ENCODE measurements at regions not wholly inside any gene's neighbourhood (a gene's known extent, or its start where the extent isn't known, plus 50 kb on each side); places are given as distances from the start of the nearest gene placed in this dataset.

- Mint-ChIP-seq H3K4me1 (ENCODE audit: low read depth in 2 of 2) (no peaks in the 10 kb centered on the region), H3K36me3 (no peaks in the 10 kb centered on the region), H3K27ac (no peak overlapping the region), H3K27me3 (peaks cover under 1 to 7% of the 10 kb centered on the region in 2 donors), H3K4me3 (no peak overlapping the region), H3K9me3 (no peaks in the 10 kb centered on the region)
- DNase-seq (ENCODE audit: low spot score), result no peak
- ATAC-seq, result no peak
Observed at GRCh38 chr2:126808929-126809328, 89.8 kb upstream of the TEX51 start.

- Mint-ChIP-seq H3K9me3 (no peaks in the 10 kb centered on the region), H3K27me3 (peaks cover 5 to 11% of the 10 kb centered on the region in 2 donors), H3K4me3 (no peak overlapping the region), H3K36me3 (no peaks in the 10 kb centered on the region), H3K4me1 (ENCODE audit: low read depth in 2 of 2) (no peaks in the 10 kb centered on the region), H3K27ac (no peak overlapping the region)
- ATAC-seq (no peak), DNase-seq (ENCODE audit: low spot score) (no peak)
Observed at GRCh38 chr2:126809340-126809739, 89.3 kb upstream of the TEX51 start.

DNA sequence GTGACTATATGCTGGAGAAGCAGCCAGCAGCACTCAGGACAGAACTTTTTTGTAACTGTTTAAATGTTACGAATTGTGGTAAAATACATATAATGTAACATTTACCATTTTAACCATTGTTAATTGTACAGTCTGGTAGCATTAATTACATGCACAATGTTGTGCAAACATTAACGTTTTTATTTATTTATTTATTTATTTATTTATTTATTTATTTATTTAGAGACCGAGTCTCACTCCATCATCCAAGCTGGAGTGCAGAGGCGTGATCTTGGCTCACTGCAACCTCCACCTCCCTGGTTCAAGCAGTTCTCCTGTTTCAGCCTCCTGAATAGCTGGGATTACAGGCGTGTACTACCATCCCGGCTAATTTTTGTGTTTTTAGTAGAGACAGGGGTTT lies 88.7 kb upstream of the TEX51 start:
- Mint-ChIP-seq H3K36me3 (no peaks in the 10 kb centered on the region), H3K27me3 (peaks cover 11% of the 10 kb centered on the region in 2 donors), H3K9me3 (no peaks in the 10 kb centered on the region), H3K27ac (no peak overlapping the region), H3K4me3 (no peak overlapping the region), H3K4me1 (ENCODE audit: low read depth in 2 of 2) (no peaks in the 10 kb centered on the region)
- ATAC-seq (no peak), DNase-seq (ENCODE audit: low spot score) (no peak)

- no peak overlapping the region for H3K4me3 Mint-ChIP-seq
- H3K4me1 Mint-ChIP-seq (ENCODE audit: low read depth in 2 of 2), result no peaks in the 10 kb centered on the region
- no peak for ATAC-seq
- H3K9me3 Mint-ChIP-seq, result no peaks in the 10 kb centered on the region
- H3K36me3 Mint-ChIP-seq, result no peaks in the 10 kb centered on the region
- H3K27me3 Mint-ChIP-seq, result peaks cover 11 to 21% of the 10 kb centered on the region in 2 donors
- DNase-seq (ENCODE audit: low spot score), result no peak
- H3K27ac Mint-ChIP-seq, result no peak overlapping the region
Observed at GRCh38 chr2:126811101-126811500, 87.6 kb upstream of the TEX51 start.

- no peak overlapping the region for H3K27ac Mint-ChIP-seq
- no peak for ATAC-seq
- no peak for DNase-seq (ENCODE audit: low spot score)
- no peak overlapping the region for H3K4me3 Mint-ChIP-seq
- no peaks in the 10 kb centered on the region for H3K9me3 Mint-ChIP-seq
- H3K36me3 Mint-ChIP-seq, result peaks cover 13% of the 10 kb centered on the region
- H3K27me3 Mint-ChIP-seq, result peaks cover 28 to 66% of the 10 kb centered on the region in 2 donors
- no peaks in the 10 kb centered on the region for H3K4me1 Mint-ChIP-seq (ENCODE audit: low read depth in 2 of 2)
Observed at GRCh38 chr2:126817172-126817571, 81.5 kb upstream of the TEX51 start.

DNA sequence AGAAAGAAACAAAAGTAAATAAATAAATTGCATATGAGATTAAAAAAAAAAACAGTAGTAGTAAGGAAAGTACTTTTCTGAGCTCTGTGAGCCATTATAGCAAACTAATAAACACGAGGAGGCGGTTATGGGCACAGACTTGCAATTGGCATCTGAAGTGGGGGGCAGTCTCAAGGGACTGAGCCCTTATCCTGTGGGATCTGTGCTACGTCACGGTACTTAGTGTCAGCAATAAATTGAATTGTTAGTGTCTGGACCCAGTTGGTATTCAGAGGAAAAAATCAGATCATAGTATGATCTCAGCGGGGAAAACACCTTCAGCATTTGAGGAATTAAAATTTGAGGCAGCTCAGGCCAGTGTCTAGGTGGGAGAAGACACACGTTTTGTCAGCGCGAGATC lies 76.6 kb upstream of the TEX51 start:
- peaks cover 13% of the 10 kb centered on the region for H3K36me3 Mint-ChIP-seq
- no peaks in the 10 kb centered on the region for H3K9me3 Mint-ChIP-seq
- no peaks in the 10 kb centered on the region for H3K4me1 Mint-ChIP-seq (ENCODE audit: low read depth in 2 of 2)
- H3K27ac Mint-ChIP-seq, result no peak overlapping the region
- ATAC-seq (no peak), DNase-seq (ENCODE audit: low spot score) (no peak)
- peaks cover 25 to 42% of the 10 kb centered on the region in 2 donors for H3K27me3 Mint-ChIP-seq
- H3K4me3 Mint-ChIP-seq, result no peak overlapping the region

GRCh38 chr2:126822921-126823320 lies 75.8 kb upstream of the TEX51 start:
- Mint-ChIP-seq H3K4me1 (ENCODE audit: low read depth in 2 of 2) (no peaks in the 10 kb centered on the region), H3K4me3 (no peak overlapping the region), H3K27ac (no peak overlapping the region), H3K27me3 (peaks cover 17 to 34% of the 10 kb centered on the region in 2 donors), H3K9me3 (no peaks in the 10 kb centered on the region), H3K36me3 (peaks cover 5% of the 10 kb centered on the region)
- ATAC-seq (no peak), DNase-seq (ENCODE audit: low spot score) (no peak)

- no peak overlapping the region for H3K4me3 Mint-ChIP-seq
- H3K36me3 Mint-ChIP-seq, result peaks cover 5% of the 10 kb centered on the region
- H3K27ac Mint-ChIP-seq, result no peak overlapping the region
- ATAC-seq (no peak), DNase-seq (ENCODE audit: low spot score) (no peak)
- H3K4me1 Mint-ChIP-seq (ENCODE audit: low read depth in 2 of 2), result no peaks in the 10 kb centered on the region
- H3K9me3 Mint-ChIP-seq, result no peaks in the 10 kb centered on the region
- peaks cover 20 to 31% of the 10 kb centered on the region in 2 donors for H3K27me3 Mint-ChIP-seq
Observed at GRCh38 chr2:126823951-126824350, 74.7 kb upstream of the TEX51 start.

DNA sequence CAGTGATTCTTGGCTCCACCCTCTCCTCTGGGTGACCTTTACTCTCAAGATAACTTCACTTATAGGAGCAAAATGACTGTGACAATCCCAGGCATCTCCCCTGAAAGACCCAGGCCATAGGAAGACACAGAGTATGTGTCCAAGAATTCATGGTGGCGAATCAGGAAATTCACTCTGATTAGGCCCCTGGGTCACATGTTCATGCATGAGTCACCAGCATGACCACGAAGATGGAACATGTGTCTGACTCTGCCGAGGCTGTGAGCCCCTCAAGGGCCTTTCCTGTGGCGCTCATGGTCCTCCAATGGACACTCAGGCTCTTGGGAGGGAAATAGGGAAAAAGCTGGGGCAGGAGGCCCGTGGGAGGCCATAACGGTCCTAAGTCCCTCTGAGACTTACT lies 74.0 kb upstream of the TEX51 start:
- H3K4me1 Mint-ChIP-seq (ENCODE audit: low read depth in 2 of 2), result no peaks in the 10 kb centered on the region
- H3K9me3 Mint-ChIP-seq, result no peaks in the 10 kb centered on the region
- H3K27ac Mint-ChIP-seq, result no peak overlapping the region
- DNase-seq (ENCODE audit: low spot score), result no peak
- ATAC-seq, result no peak
- peaks cover 3% of the 10 kb centered on the region for H3K36me3 Mint-ChIP-seq
- peaks cover 22 to 30% of the 10 kb centered on the region in 2 donors for H3K27me3 Mint-ChIP-seq
- H3K4me3 Mint-ChIP-seq, result no peak overlapping the region

DNA sequence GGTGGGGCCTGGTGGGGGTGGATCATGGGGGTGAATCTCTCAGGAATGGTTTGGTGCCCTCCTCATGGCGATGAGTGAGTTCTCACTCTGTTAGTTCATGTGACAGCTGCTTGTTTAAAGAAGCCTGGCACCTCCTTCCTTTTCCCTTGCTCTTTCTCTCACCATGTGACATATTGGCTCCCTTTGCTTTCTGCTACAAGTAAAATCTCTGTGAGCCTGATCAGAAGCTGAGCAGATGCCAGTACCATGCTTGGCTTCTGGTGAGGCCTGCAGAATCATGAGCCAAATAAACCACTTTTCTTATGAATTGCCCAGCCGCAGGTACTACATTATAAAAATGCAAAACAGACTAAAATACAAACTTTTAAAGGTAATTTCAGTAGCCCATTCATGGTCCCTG lies 73.4 kb upstream of the TEX51 start:
- H3K9me3 Mint-ChIP-seq, result no peaks in the 10 kb centered on the region
- no peak overlapping the region for H3K27ac Mint-ChIP-seq
- no peaks in the 10 kb centered on the region for H3K36me3 Mint-ChIP-seq
- H3K4me3 Mint-ChIP-seq, result no peak overlapping the region
- DNase-seq (ENCODE audit: low spot score) (no peak), ATAC-seq (no peak)
- H3K27me3 Mint-ChIP-seq, result peaks cover 17 to 24% of the 10 kb centered on the region in 2 donors
- H3K4me1 Mint-ChIP-seq (ENCODE audit: low read depth in 2 of 2), result no peaks in the 10 kb centered on the region

GRCh38 chr2:126826491-126826890 lies 72.2 kb upstream of the TEX51 start:
- Mint-ChIP-seq H3K4me3 (no peak overlapping the region), H3K36me3 (no peaks in the 10 kb centered on the region), H3K27ac (no peak overlapping the region), H3K27me3 (peaks cover 9 to 13% of the 10 kb centered on the region in 2 donors), H3K4me1 (ENCODE audit: low read depth in 2 of 2) (no peaks in the 10 kb centered on the region), H3K9me3 (no peaks in the 10 kb centered on the region)
- DNase-seq (ENCODE audit: low spot score) (no peak), ATAC-seq (peak; percentile 28 to 34)

GRCh38 chr2:126827371-126827770 lies 71.3 kb upstream of the TEX51 start:
- Mint-ChIP-seq H3K27ac (no peak overlapping the region), H3K9me3 (no peaks in the 10 kb centered on the region), H3K27me3 (peaks cover 7 to 8% of the 10 kb centered on the region in 2 donors), H3K36me3 (no peaks in the 10 kb centered on the region), H3K4me1 (ENCODE audit: low read depth in 2 of 2) (no peaks in the 10 kb centered on the region), H3K4me3 (no peak overlapping the region)
- ATAC-seq, result no peak
- no peak for DNase-seq (ENCODE audit: low spot score)

GRCh38 chr2:126828051-126828450 lies 70.6 kb upstream of the TEX51 start:
- Mint-ChIP-seq H3K27ac (no peak overlapping the region), H3K4me1 (ENCODE audit: low read depth in 2 of 2) (no peaks in the 10 kb centered on the region), H3K36me3 (no peaks in the 10 kb centered on the region), H3K9me3 (no peaks in the 10 kb centered on the region), H3K27me3 (peaks cover 7 to 8% of the 10 kb centered on the region in 2 donors), H3K4me3 (no peak overlapping the region)
- no peak for DNase-seq (ENCODE audit: low spot score)
- no peak for ATAC-seq

- Mint-ChIP-seq H3K36me3 (no peaks in the 10 kb centered on the region), H3K4me1 (ENCODE audit: low read depth in 2 of 2) (no peaks in the 10 kb centered on the region), H3K27me3 (peaks cover 7 to 8% of the 10 kb centered on the region in 2 donors), H3K27ac (no peak overlapping the region), H3K9me3 (no peaks in the 10 kb centered on the region), H3K4me3 (no peak overlapping the region)
- DNase-seq (ENCODE audit: low spot score) (no peak), ATAC-seq (no peak)
Observed at GRCh38 chr2:126828491-126828890, 70.2 kb upstream of the TEX51 start.

DNA sequence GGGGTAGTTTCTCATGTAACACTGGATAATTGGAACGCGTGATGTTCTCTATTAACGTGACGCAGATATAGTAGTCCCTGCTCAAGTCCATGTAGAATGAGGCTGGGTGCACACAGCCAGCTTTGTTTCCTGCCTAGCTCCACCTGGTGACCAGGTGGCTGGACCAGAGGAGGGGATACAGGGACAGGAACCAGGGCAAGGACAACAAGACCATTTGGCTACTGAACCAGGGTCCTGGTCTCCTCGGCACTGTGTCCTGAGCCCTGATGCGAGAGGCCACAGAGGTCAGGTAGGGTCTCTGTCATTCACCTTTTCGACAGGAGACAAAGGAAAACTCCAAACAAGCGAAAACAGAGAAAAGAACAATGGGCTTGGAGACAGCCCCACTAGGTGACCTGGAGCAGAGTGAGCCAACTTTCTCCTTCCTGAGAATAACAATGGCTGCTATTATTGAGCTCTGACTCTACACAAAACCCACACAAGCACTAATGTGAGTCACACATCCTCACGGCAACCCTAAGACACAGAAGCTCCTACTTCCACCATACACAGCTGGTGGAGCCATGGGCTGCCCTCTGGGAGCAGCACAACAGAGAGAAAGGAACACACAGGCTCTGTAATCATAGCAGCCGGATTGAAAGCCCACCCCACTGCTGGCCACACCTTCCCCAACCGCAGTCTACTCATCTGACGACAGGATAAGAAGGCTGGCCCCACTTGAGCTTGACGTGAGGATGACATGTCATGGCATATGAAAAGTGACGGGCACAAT lies 67.3 kb upstream of the TEX51 start:
- H3K36me3 Mint-ChIP-seq, result no peaks in the 10 kb centered on the region
- no peak for DNase-seq (ENCODE audit: low spot score)
- no peak for ATAC-seq
- H3K4me3 Mint-ChIP-seq, result no peak overlapping the region
- H3K9me3 Mint-ChIP-seq, result no peaks in the 10 kb centered on the region
- H3K4me1 Mint-ChIP-seq (ENCODE audit: low read depth in 2 of 2), result no peaks in the 10 kb centered on the region
- H3K27ac Mint-ChIP-seq, result no peak overlapping the region
- peaks cover 7 to 8% of the 10 kb centered on the region in 2 donors for H3K27me3 Mint-ChIP-seq

Data from natural killer cell treated with Interleukin-12 subunit alpha and Interleukin-12 subunit beta and Interleukin-15 and Interleukin-18, amount 100 ng/mL, for 72 hours (primary cell).